ENCODE measurements at regions not wholly inside any gene's neighbourhood (a gene's known extent, or its start where the extent isn't known, plus 50 kb on each side); places are given as distances from the start of the nearest gene placed in this dataset.

- ATAC-seq (no peak), DNase-seq (peak in 1 of 4 donors; percentile 0)
- Histone ChIP-seq H3K4me1 (no peaks in the 10 kb centered on the region), H3K27ac (no peak overlapping the region), H3K9me3 (no peaks in the 10 kb centered on the region), H3K36me3 (replicated peaks in 1 of 2; ENCODE audit: insufficient read depth in 1 of 2, low read depth in 2 of 2) (no peaks in the 10 kb centered on the region), H3K4me3 (no peak overlapping the region), H3K27me3 (peaks cover 0 to 10% of the 10 kb centered on the region in 2 donors)
- intact Hi-C loops (cut with DNase I): no loop called here
- TF ChIP-seq CTCF (IDR thresholded peaks at IDR 0.05): no peak
- WGBS, 2 donors: 78 to 84% methylated on average over 6 to 7 of the region's 7 CpGs
These were observed 132.1 kb downstream of the URI1 start for GRCh38 chr19:30074096-30074495.

GRCh38 chr19:30074741-30075715, 133.0 kb downstream of the URI1 start:
- H3K4me1 ChIP-seq: no peaks in the 10 kb centered on the region
- peaks cover 0 to 10% of the 10 kb centered on the region in 2 donors for H3K27me3 ChIP-seq
- no peak for ATAC-seq
- no peak overlapping the region for H3K27ac ChIP-seq
- WGBS, 2 donors: 76% methylated on average over 9 to 12 of the region's 12 CpGs
- DNase-seq: no peak
- intact Hi-C loops (cut with DNase I): no loop called here
- H3K36me3 ChIP-seq (replicated peaks in 1 of 2; ENCODE audit: insufficient read depth in 1 of 2, low read depth in 2 of 2): no peaks in the 10 kb centered on the region
- no peak overlapping the region for H3K4me3 ChIP-seq
- TF ChIP-seq POLR2A (IDR thresholded peaks at IDR 0.05): no peak
- TF ChIP-seq CTCF (IDR thresholded peaks at IDR 0.05): no peak
- H3K9me3 ChIP-seq: no peaks in the 10 kb centered on the region

GRCh38 chr19:30076101-30076551, 134.1 kb downstream of the URI1 start:
- TF ChIP-seq CTCF (IDR thresholded peaks at IDR 0.05) (no peak), POLR2A (IDR thresholded peaks at IDR 0.05) (no peak)
- DNase-seq (no peak), ATAC-seq (no peak)
- no peaks in the 10 kb centered on the region for H3K9me3 ChIP-seq
- no peaks in the 10 kb centered on the region for H3K4me1 ChIP-seq
- intact Hi-C loops (cut with DNase I): no loop called here
- peaks cover 0 to 15% of the 10 kb centered on the region in 2 donors for H3K27me3 ChIP-seq
- no peak overlapping the region for H3K27ac ChIP-seq
- H3K36me3 ChIP-seq (replicated peaks in 1 of 2; ENCODE audit: insufficient read depth in 1 of 2, low read depth in 2 of 2): no peaks in the 10 kb centered on the region
- WGBS, 2 donors: 60 to 62% methylated on average over 8 to 11 of the region's 11 CpGs
- no peak overlapping the region for H3K4me3 ChIP-seq

GRCh38 chr19:30076751-30077670, 135.0 kb downstream of the URI1 start:
- H3K9me3 ChIP-seq: no peaks in the 10 kb centered on the region
- H3K36me3 ChIP-seq (replicated peaks in 1 of 2; ENCODE audit: insufficient read depth in 1 of 2, low read depth in 2 of 2): no peaks in the 10 kb centered on the region
- no peak overlapping the region for H3K27ac ChIP-seq
- no peak overlapping the region for H3K4me3 ChIP-seq
- WGBS, 2 donors: 75 to 88% methylated on average over 2 to 13 of the region's 14 CpGs
- H3K4me1 ChIP-seq: no peaks in the 10 kb centered on the region
- DNase-seq (no peak), ATAC-seq (no peak)
- TF ChIP-seq CTCF (IDR thresholded peaks at IDR 0.05) (no peak), POLR2A (IDR thresholded peaks at IDR 0.05) (no peak)
- intact Hi-C loops (cut with DNase I): no loop called here
- H3K27me3 ChIP-seq: peaks cover 0 to 12% of the 10 kb centered on the region in 2 donors

Data from body of pancreas (tissue), 4 donors.